ENCODE measurements at regions not wholly inside any gene's neighbourhood (a gene's known extent, or its start where the extent isn't known, plus 50 kb on each side); places are given as distances from the start of the nearest gene placed in this dataset.

GRCh38 chr15:100705841-100706240, 103.5 kb downstream of the ASB7 start:
- Histone ChIP-seq H3K36me3 (replicated peaks in 1 of 2; ENCODE audit: control insufficient read depth in 1 of 2, insufficient read depth in 2 of 2, low read length in 1 of 2) (no peaks in the 10 kb centered on the region), H3K4me1 (ENCODE audit: control insufficient read depth in 1 of 2, insufficient read depth in 2 of 2, low read depth in 1 of 2, low read length in 1 of 2) (no peaks in the 10 kb centered on the region; a peak in 1 of 4 replicates), H3K9me3 (no peaks in the 10 kb centered on the region), H3K27me3 (ENCODE audit: insufficient read depth) (no peaks in the 10 kb centered on the region), H3K4me3 (ENCODE audit: low read depth in 2 of 2, low read length in 1 of 2) (no peak overlapping the region), H3F3A (replicated peaks; ENCODE audit: insufficient read depth) (no peaks in the 10 kb centered on the region), H3K27ac (ENCODE audit: low read depth in 2 of 2, low read length in 1 of 2) (no peak overlapping the region), H2AFZ (ENCODE audit: low read depth) (no peak overlapping the region), H4K20me1 (ENCODE audit: insufficient read depth) (no peaks in the 10 kb centered on the region), H3K79me2 (ENCODE audit: insufficient read depth) (no peaks in the 10 kb centered on the region), H3K9ac (no peak overlapping the region), H3K9me2 (no peaks in the 10 kb centered on the region), H3K4me2 (no peak overlapping the region)
- TF ChIP-seq RFX5 (IDR thresholded peaks at IDR 0.05; ENCODE audit: low read length) (no peak), GABPA (IDR thresholded peaks at IDR 0.05; ENCODE audit: low read depth) (no peak), CHD2 (IDR thresholded peaks at IDR 0.05; ENCODE audit: low read length, partially characterized antibody) (no peak), EP300 (IDR thresholded peaks at IDR 0.05; ENCODE audit: borderline replicate concordance in 1 of 2, low read depth in 1 of 2, low read length in 1 of 2) (no peak), RXRA (IDR thresholded peaks at IDR 0.05; ENCODE audit: borderline replicate concordance, low read depth) (no peak), MXI1 (IDR thresholded peaks at IDR 0.05; ENCODE audit: low read depth, low read length) (no peak), JUND (IDR thresholded peaks at IDR 0.05) (no peak), RCOR1 (IDR thresholded peaks at IDR 0.05; ENCODE audit: low read length) (no peak)
- no peak for DNase-seq
- ChIA-PET CTCF (interaction anchor here (0.9 kb wide), 1 partner anchor 212 kb away, joined by 3 read pairs; no protein-coding TSS in a partner anchor), POLR2A (no interaction called here)
- WGBS (ENCODE audit: low lambda C conversion rate) = 78% methylated on average over 8 of the region's 11 CpGs

DNA sequence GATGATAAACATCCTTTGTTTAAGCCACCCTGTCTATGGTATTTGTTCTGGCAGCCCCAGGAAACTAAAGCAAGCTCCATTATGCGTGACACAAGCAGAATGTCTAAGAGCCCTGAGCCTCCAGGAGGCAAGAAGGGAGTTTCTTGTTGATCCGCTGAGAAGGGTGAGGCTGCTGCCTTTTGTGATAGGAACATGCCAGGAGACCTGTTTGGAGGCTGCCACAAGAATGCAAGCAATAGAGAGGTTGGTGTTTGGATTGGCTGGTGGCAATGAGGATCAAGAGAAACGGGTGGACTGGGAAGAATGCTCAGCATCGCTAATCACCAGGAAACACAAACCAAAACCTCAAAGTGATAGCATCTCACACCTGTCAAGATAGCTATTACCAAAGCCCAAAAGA, 104.8 kb downstream of the ASB7 start:
- H2AFZ ChIP-seq (ENCODE audit: low read depth) = no peak overlapping the region
- H3K27me3 ChIP-seq (ENCODE audit: insufficient read depth) = no peaks in the 10 kb centered on the region
- no peaks in the 10 kb centered on the region for H4K20me1 ChIP-seq (ENCODE audit: insufficient read depth)
- WGBS (ENCODE audit: low lambda C conversion rate) = 74% methylated on average over 4 of the region's 4 CpGs
- no peak overlapping the region for H3K9ac ChIP-seq
- TF ChIP-seq REST (IDR thresholded peaks at IDR 0.05; ENCODE audit: low read depth, low read length) (no peak), NFIC (IDR thresholded peaks at IDR 0.05; ENCODE audit: borderline replicate concordance) (no peak), GATA2 (CRISPR knock-in tag; IDR thresholded peaks at IDR 0.05) (no peak), FOSL2 (IDR thresholded peaks at IDR 0.05; ENCODE audit: borderline replicate concordance, low read depth) (no peak), SIN3A (IDR thresholded peaks at IDR 0.05; ENCODE audit: borderline replicate concordance, low read depth, low read length) (no peak), YY1 (IDR thresholded peaks at IDR 0.05; ENCODE audit: low read depth) (no peak), POLR2AphosphoS5 (IDR thresholded peaks at IDR 0.05; ENCODE audit: low read depth, low read length) (no peak), NRF1 (IDR thresholded peaks at IDR 0.05; ENCODE audit: low read depth, low read length) (no peak)
- TF ChIP-seq, protein P1, sequence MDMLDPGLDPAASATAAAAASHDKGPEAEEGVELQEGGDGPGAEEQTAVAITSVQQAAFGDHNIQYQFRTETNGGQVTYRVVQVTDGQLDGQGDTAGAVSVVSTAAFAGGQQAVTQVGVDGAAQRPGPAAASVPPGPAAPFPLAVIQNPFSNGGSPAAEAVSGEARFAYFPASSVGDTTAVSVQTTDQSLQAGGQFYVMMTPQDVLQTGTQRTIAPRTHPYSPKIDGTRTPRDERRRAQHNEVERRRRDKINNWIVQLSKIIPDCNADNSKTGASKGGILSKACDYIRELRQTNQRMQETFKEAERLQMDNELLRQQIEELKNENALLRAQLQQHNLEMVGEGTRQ (IDR thresholded peaks at IDR 0.05; ENCODE audit: borderline replicate concordance, low read depth, low read length) = no peak
- no peak overlapping the region for H3K4me3 ChIP-seq (ENCODE audit: low read depth in 2 of 2, low read length in 1 of 2)
- peaks cover 0 to 4% of the 10 kb centered on the region in 2 experiments; a peak in 1 of 4 replicates for H3K4me1 ChIP-seq (ENCODE audit: control insufficient read depth in 1 of 2, insufficient read depth in 2 of 2, low read depth in 1 of 2, low read length in 1 of 2)
- CTCF ChIA-PET = interaction anchor here (0.9 kb wide), 1 partner anchor 171 kb away, joined by 3 read pairs; no protein-coding TSS in a partner anchor
- no peak for DNase-seq
- H3K9me3 ChIP-seq = no peaks in the 10 kb centered on the region
- no peaks in the 10 kb centered on the region for H3K9me2 ChIP-seq
- POLR2A ChIA-PET = no interaction called here
- H3K36me3 ChIP-seq (replicated peaks in 1 of 2; ENCODE audit: control insufficient read depth in 1 of 2, insufficient read depth in 2 of 2, low read length in 1 of 2) = no peaks in the 10 kb centered on the region
- H3K79me2 ChIP-seq (ENCODE audit: insufficient read depth) = no peaks in the 10 kb centered on the region
- no peaks in the 10 kb centered on the region for H3F3A ChIP-seq (replicated peaks; ENCODE audit: insufficient read depth)
- no peak overlapping the region for H3K4me2 ChIP-seq
- H3K27ac ChIP-seq (ENCODE audit: low read depth in 2 of 2, low read length in 1 of 2) = no peak overlapping the region
